PC-3 (cell line): ENCODE measurements at regions not wholly inside any gene's neighbourhood (a gene's known extent, or its start where the extent isn't known, plus 50 kb on each side); places are given as distances from the start of the nearest gene placed in this dataset.

Experiments
- ATAC-seq: fragments of 200-7000 bp; cut with Tn5 transposase; 2 replicates; pipeline ENCODE4 v1.9.1; 2020; ENCODE audit warnings: mild to moderate bottlenecking, moderate library complexity
- BruUV-seq: library from RNA; stranded (reverse); fragments of 400-500 nt; replicated peaks from 2 replicates; lab custom pipeline; 2021; lab: Mats Ljungman, UMichigan
- CTCF ChIA-PET: fragments of 300-600 bp; sonication (Branson Sonifier 250); formaldehyde crosslinking; loops from one replicate; lab custom pipeline; 2022; ENCODE audit warnings: antibody characterized with exemption; lab: Charles Lee
- POLR2A ChIA-PET: fragments of 300-600 bp; sonication (Branson Sonifier 250); formaldehyde crosslinking; loops from one replicate; lab custom pipeline; 2022; ENCODE audit warnings: antibody characterized with exemption; ENCODE audit not compliant: unreplicated experiment; lab: Charles Lee
- DNase-seq: peaks from one replicate; pipeline ENCODE4 v3.0.0-alpha.2; 2015
- H2AFZ ChIP-seq: fragments of 300-600 bp; sonication (generic); 2 replicates; pipeline ENCODE4 v1.6.0; 2016; ENCODE audit warnings: antibody characterized with exemption, low read length
- H3F3A ChIP-seq: fragments of 300-600 bp; sonication (generic); one replicate; pipeline ENCODE4 v1.6.0; 2017; ENCODE audit warnings: antibody characterized with exemption, low read length, control low read depth, mild to moderate bottlenecking; ENCODE audit not compliant: unreplicated experiment
- H3K27ac ChIP-seq: fragments of 300-600 bp; sonication (generic); 2 replicates; pipeline ENCODE4 v1.5.1; 2016; ENCODE audit warnings: mild to moderate bottlenecking, low read length
- H3K27me3 ChIP-seq: fragments of 300-600 bp; sonication (generic); 2 replicates; pipeline ENCODE4 v1.6.1; 2016; ENCODE audit warnings: low read length, mixed read lengths
- H3K36me3 ChIP-seq: fragments of 300-600 bp; sonication (generic); 2 replicates; pipeline ENCODE4 v1.6.1; 2016; ENCODE audit warnings: low read depth, mixed run types, low read length, mixed read lengths
- H3K4me1 ChIP-seq: fragments of 300-600 bp; sonication (generic); 2 replicates; pipeline ENCODE4 v1.5.1; 2016; ENCODE audit warnings: low read length; ENCODE audit not compliant: insufficient read depth
- H3K4me2 ChIP-seq: fragments of 300-600 bp; sonication (generic); 2 replicates; pipeline ENCODE4 v1.6.0; 2016; ENCODE audit warnings: low read length
- H3K4me3 ChIP-seq: fragments of 300-600 bp; sonication (generic); 2 replicates; pipeline ENCODE4 v1.5.1; 2016; ENCODE audit warnings: mild to moderate bottlenecking, low read length, mixed read lengths
- H3K79me2 ChIP-seq: fragments of 300-600 bp; sonication (generic); 2 replicates; pipeline ENCODE4 v1.6.1; 2017; ENCODE audit warnings: low read length, mixed read lengths
- H3K9ac ChIP-seq: fragments of 300-600 bp; sonication (generic); 2 replicates; pipeline ENCODE4 v1.6.0; 2016; ENCODE audit warnings: mild to moderate bottlenecking, low read length
- H3K9me2 ChIP-seq: fragments of 300-600 bp; sonication (generic); replicated peaks from 2 replicates; pipeline ENCODE4 v1.6.1; 2016; ENCODE audit warnings: mixed run types, low read length, mixed read lengths
- H3K9me3 ChIP-seq: fragments of 300-600 bp; sonication (generic); 2 replicates; pipeline ENCODE4 v1.6.1; 2016; ENCODE audit warnings: low read length, mixed read lengths
- H4K20me1 ChIP-seq: fragments of 300-600 bp; sonication (generic); 2 replicates; pipeline ENCODE4 v1.6.1; 2016; ENCODE audit warnings: low read length, mixed read lengths
- CTCF ChIP-seq: fragments of 300-600 bp; sonication (generic); conservative IDR thresholded peaks from 2 replicates; pipeline ENCODE4 v1.5.1; 2017; ENCODE audit warnings: antibody characterized with exemption, low read depth, mild to moderate bottlenecking, low read length
- EZH2 ChIP-seq: fragments of 300-600 bp; sonication (generic); IDR thresholded peaks from one replicate; pipeline ENCODE4 v1.6.1; 2017; ENCODE audit warnings: antibody characterized with exemption, mild to moderate bottlenecking, low read length; ENCODE audit not compliant: unreplicated experiment
- EZH2phosphoT487 ChIP-seq: fragments of 300-600 bp; sonication (generic); IDR thresholded peaks from 2 replicates; pipeline ENCODE4 v1.6.1; 2018; ENCODE audit warnings: mild to moderate bottlenecking, antibody characterized with exemption, low read length, borderline replicate concordance
- intact Hi-C: fragments of 100-400 bp; cut with micrococcal nuclease; formaldehyde crosslinking; loops from 2 replicates; pipeline ENCODE4 v1.9.0; 2023

DNA sequence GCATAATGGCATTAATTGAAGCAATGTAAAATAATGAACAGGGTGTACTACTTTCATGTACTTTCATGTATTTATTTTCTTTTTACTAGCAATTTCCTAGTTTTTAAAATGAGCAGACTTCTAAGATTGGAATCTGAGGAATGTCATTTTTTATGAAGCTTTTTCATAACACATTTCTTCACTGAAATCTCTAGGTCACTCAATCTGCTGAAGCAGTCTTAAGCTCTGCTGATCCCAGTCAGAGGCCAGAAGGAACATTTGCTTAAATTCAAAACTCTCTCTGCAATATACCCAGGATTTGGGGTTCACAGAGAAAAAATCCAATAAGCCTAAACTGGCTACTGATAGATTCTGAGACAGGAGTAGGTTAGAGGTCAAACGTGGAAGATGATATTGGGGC lies 73.6 kb upstream of the CNTN1 start:
- Histone ChIP-seq H3K79me2 (no peaks in the 10 kb centered on the region), H3K36me3 (no peaks in the 10 kb centered on the region), H2AFZ (no peak overlapping the region), H3K4me3 (no peak overlapping the region), H3F3A (no peaks in the 10 kb centered on the region), H3K4me1 (no peaks in the 10 kb centered on the region), H3K9me3 (no peaks in the 10 kb centered on the region), H3K4me2 (no peak overlapping the region), H3K9ac (no peak overlapping the region), H4K20me1 (no peaks in the 10 kb centered on the region), H3K27me3 (peaks cover 3% of the 10 kb centered on the region), H3K9me2 (no peaks in the 10 kb centered on the region), H3K27ac (no peak overlapping the region)
- DNase-seq (no peak), ATAC-seq (no peak)
- CTCF ChIA-PET: no interaction called here
- POLR2A ChIA-PET: no interaction called here
- TF ChIP-seq CTCF: no peak
- no peak for TF ChIP-seq EZH2phosphoT487
- no peak for TF ChIP-seq EZH2
- BruUV-seq: no TSS peak
- intact Hi-C loops: no loop called here

DNA sequence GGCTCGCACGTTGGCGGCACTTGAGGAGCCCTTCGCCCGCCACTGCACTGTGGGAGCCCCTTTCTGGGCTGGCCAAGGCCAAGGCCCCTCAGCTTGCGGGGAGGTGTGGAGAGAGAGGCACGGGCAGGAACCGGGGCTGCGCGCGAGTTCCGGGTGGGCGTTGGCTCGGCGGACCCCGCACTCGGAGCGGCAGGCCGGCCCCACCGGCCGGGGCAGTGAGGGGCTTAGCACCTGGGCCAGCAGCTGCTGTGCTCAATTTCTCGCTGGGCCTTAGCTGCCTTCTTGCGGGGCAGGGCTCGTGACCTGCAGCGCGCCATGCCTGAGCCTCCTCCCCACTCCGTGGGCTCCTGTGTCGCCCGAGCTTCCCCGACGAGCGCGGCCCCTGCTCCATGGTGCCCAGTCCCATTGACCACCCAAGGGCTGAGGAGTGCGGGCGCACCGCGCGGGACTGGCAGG lies 71.6 kb upstream of the CNTN1 start:
- POLR2A ChIA-PET: no interaction called here
- no peak overlapping the region for H2AFZ ChIP-seq
- CTCF ChIA-PET: no interaction called here
- no peaks in the 10 kb centered on the region for H4K20me1 ChIP-seq
- DNase-seq (no peak), ATAC-seq (no peak)
- TF ChIP-seq EZH2phosphoT487 (no peak), CTCF (no peak), EZH2 (no peak)
- H3F3A ChIP-seq: no peaks in the 10 kb centered on the region
- H3K9ac ChIP-seq: no peak overlapping the region
- H3K4me2 ChIP-seq: no peak overlapping the region
- H3K36me3 ChIP-seq: no peaks in the 10 kb centered on the region
- no peaks in the 10 kb centered on the region for H3K79me2 ChIP-seq
- H3K27ac ChIP-seq: no peak overlapping the region
- intact Hi-C loops: no loop called here
- no peaks in the 10 kb centered on the region for H3K9me2 ChIP-seq
- no peaks in the 10 kb centered on the region for H3K4me1 ChIP-seq
- BruUV-seq: no TSS peak
- H3K9me3 ChIP-seq: no peaks in the 10 kb centered on the region
- peaks cover 14% of the 10 kb centered on the region for H3K27me3 ChIP-seq
- H3K4me3 ChIP-seq: no peak overlapping the region

DNA sequence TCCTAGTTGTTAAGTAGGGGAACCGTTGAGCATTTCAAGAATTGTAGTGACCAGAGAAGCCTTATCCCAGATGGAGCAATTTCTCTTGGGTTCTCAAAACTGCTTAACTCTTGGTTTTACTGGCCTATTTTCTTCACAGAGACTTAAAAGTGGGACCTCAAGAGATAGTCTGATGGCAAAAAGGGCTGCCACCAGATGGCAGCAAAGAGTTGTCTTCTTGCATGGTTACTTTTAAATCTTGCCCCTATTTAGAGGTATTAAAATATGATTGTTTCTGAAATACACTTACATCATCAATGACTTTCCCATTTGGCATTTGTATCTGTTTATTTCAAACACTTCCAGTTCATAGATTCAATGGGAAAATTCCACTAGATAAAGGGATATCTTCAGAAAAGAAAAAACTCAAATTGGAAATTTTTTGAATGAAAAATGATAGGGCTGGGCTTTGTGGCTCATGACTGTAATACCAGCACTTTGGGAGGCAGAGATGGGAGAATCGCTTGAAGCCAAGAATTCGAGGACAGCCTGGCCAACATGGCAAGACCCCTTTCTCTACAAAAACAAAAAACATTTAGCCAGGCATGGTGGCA lies 69.9 kb upstream of the CNTN1 start:
- ATAC-seq: no peak
- Histone ChIP-seq H3K9ac (no peak overlapping the region), H3K4me2 (no peak overlapping the region), H3K9me2 (no peaks in the 10 kb centered on the region), H3F3A (no peaks in the 10 kb centered on the region), H4K20me1 (no peaks in the 10 kb centered on the region), H3K4me3 (no peak overlapping the region), H2AFZ (no peak overlapping the region), H3K36me3 (no peaks in the 10 kb centered on the region), H3K4me1 (no peaks in the 10 kb centered on the region), H3K79me2 (no peaks in the 10 kb centered on the region), H3K27me3 (peaks cover 23% of the 10 kb centered on the region), H3K27ac (no peak overlapping the region), H3K9me3 (no peaks in the 10 kb centered on the region)
- BruUV-seq: no TSS peak
- intact Hi-C loops: loop anchor here (1.0 kb wide), 1 partner anchor 299 kb away; no protein-coding TSS in a partner anchor
- ChIA-PET POLR2A (no interaction called here), CTCF (no interaction called here)
- peak; percentile 90 for TF ChIP-seq CTCF
- no peak for TF ChIP-seq EZH2phosphoT487
- no peak for TF ChIP-seq EZH2
- DNase-seq: peak; percentile 74
